H1 (cell line): ENCODE measurements at regions not wholly inside any gene's neighbourhood (a gene's known extent, or its start where the extent isn't known, plus 50 kb on each side); places are given as distances from the start of the nearest gene placed in this dataset.

Experiments
- CTCF ChIA-PET: fragments of 300-600 bp; sonication (Branson Sonifier 250); formaldehyde crosslinking; loops from one replicate; lab custom pipeline; 2021; ENCODE audit not compliant: partially characterized antibody; lab: Charles Lee
- POLR2A ChIA-PET: fragments of 300-600 bp; sonication (Branson Sonifier 250); formaldehyde crosslinking; loops from one replicate; lab custom pipeline; 2021; ENCODE audit warnings: inconsistent platforms; ENCODE audit not compliant: partially characterized antibody; lab: Charles Lee
- DNase-seq, 2 experiments: peaks; one replicate each; pipeline versions ENCODE4 v3.0.0 to v3.0.0-alpha.2; 2010 to 2022; ENCODE audit warnings: low spot score in 2 of 2, low read depth in 1 of 2, mixed read lengths in 1 of 2
- FAIRE-seq: peaks from 2 replicates; lab custom pipeline; 2011; peaks lifted over from hg19 to GRCh38; lab: Jason Lieb, UNC
- H2AFZ ChIP-seq: 2 replicates; pipeline ENCODE4 v1.8.1; 2012; ENCODE audit warnings: low read length, inconsistent platforms
- H2AK5ac ChIP-seq: 2 replicates; pipeline ENCODE4 v1.6.1; 2013; ENCODE audit warnings: low read depth, low read length
- H2BK120ac ChIP-seq: replicated peaks from 2 replicates; pipeline ENCODE3; 2013; ENCODE audit warnings: low read depth, low read length, inconsistent platforms
- H2BK12ac ChIP-seq: 2 replicates; pipeline ENCODE4 v1.6.1; 2013; ENCODE audit warnings: low read depth, low read length
- H2BK15ac ChIP-seq: 2 replicates; pipeline ENCODE4 v1.6.1; 2013; ENCODE audit warnings: low read length
- H2BK20ac ChIP-seq: 2 replicates; pipeline ENCODE4 v1.6.1; 2013; ENCODE audit warnings: low read length
- H2BK5ac ChIP-seq: 2 replicates; pipeline ENCODE4 v1.6.1; 2013; ENCODE audit warnings: low read depth, low read length
- H3K14ac ChIP-seq: 2 replicates; pipeline ENCODE4 v1.6.1; 2013; ENCODE audit warnings: inconsistent platforms; ENCODE audit not compliant: insufficient read length
- H3K18ac ChIP-seq: 2 replicates; pipeline ENCODE4 v1.6.1; 2013; ENCODE audit warnings: low read length; ENCODE audit errors: extremely low read depth
- H3K23ac ChIP-seq: 2 replicates; pipeline ENCODE4 v1.6.1; 2013; ENCODE audit warnings: inconsistent platforms; ENCODE audit not compliant: insufficient read length
- H3K23me2 ChIP-seq: 2 replicates; pipeline ENCODE4 v1.6.1; 2013; ENCODE audit warnings: low read depth, low read length
- H3K27ac ChIP-seq: 2 replicates; pipeline ENCODE4 v1.6.1; 2011; ENCODE audit warnings: low read depth, low read length, inconsistent platforms
- H3K27me3 ChIP-seq, 4 experiments: replicated peaks in 1 of 4; 1 replicate in 1 of 4; 2 replicates in 3 of 4; pipeline versions ENCODE4 v1.6.1 to v1.8.1; 2011 to 2013; ENCODE audit warnings: low read length in 3 of 4, mild to moderate bottlenecking in 3 of 4, inconsistent platforms in 2 of 4, mixed read lengths in 2 of 4, moderate library complexity in 1 of 4; ENCODE audit not compliant: control insufficient read depth in 3 of 4, insufficient read depth in 3 of 4; ENCODE audit errors: extremely low read depth in 1 of 4
- H3K36me3 ChIP-seq, 4 experiments: 2 replicates each; pipeline versions ENCODE4 v1.6.1 to v1.8.1; 2011 to 2013; ENCODE audit warnings: mild to moderate bottlenecking in 4 of 4, low read length in 3 of 4, moderate library complexity in 2 of 4, control low read depth in 1 of 4, inconsistent platforms in 1 of 4; ENCODE audit not compliant: insufficient read depth in 4 of 4, control insufficient read depth in 2 of 4
- H3K4ac ChIP-seq: replicated peaks from 2 replicates; pipeline ENCODE3; 2013; ENCODE audit warnings: low read length, low read depth, mixed read lengths, inconsistent platforms; ENCODE audit not compliant: insufficient read length
- H3K4me1 ChIP-seq, 4 experiments: replicated peaks in 1 of 4; 1 replicate in 1 of 4; 2 replicates in 3 of 4; pipeline versions ENCODE4 v1.6.1 to v1.8.1; 2011 to 2013; ENCODE audit warnings: low read length in 3 of 4, inconsistent platforms in 2 of 4, mixed read lengths in 1 of 4; ENCODE audit not compliant: insufficient read depth in 4 of 4, control insufficient read depth in 3 of 4
- H3K4me2 ChIP-seq, 2 experiments: 2 replicates each; pipeline versions ENCODE4 v1.6.1 to v1.8.1; 2011 to 2013; ENCODE audit warnings: low read depth in 2 of 2, low read length in 2 of 2, control low read depth in 1 of 2, inconsistent platforms in 1 of 2, mild to moderate bottlenecking in 1 of 2; ENCODE audit not compliant: insufficient read depth in 1 of 2
- H3K4me3 ChIP-seq, 4 experiments: fragments of 200-600, 300-600 bp in 1 of 4; sonication (generic), shearing (Covaris generic), sonication (Bioruptor Twin) in 1 of 4; 2 replicates each; pipeline versions ENCODE4 v1.5.1 to v1.8.1; 2011 to 2016; ENCODE audit warnings: low read length in 4 of 4, low read depth in 3 of 4, control low read depth in 2 of 4, inconsistent platforms in 2 of 4, mild to moderate bottlenecking in 2 of 4, mixed read lengths in 1 of 4, moderate library complexity in 1 of 4; ENCODE audit not compliant: insufficient read depth in 2 of 4; ENCODE audit errors: extremely low read depth in 1 of 4
- H3K56ac ChIP-seq: replicated peaks from 2 replicates; pipeline ENCODE3; 2013; ENCODE audit warnings: low read depth, mild to moderate bottlenecking, mixed read lengths, low read length, inconsistent platforms; ENCODE audit not compliant: insufficient read length
- H3K79me1 ChIP-seq: 2 replicates; pipeline ENCODE4 v1.6.1; 2013; ENCODE audit warnings: low read depth, low read length, control low read depth
- H3K79me2 ChIP-seq, 2 experiments: 2 replicates each; pipeline versions ENCODE4 v1.6.1 to v1.8.1; 2012 to 2013; ENCODE audit warnings: low read length in 2 of 2, mild to moderate bottlenecking in 2 of 2, inconsistent platforms in 1 of 2; ENCODE audit not compliant: insufficient read depth in 2 of 2, control insufficient read depth in 1 of 2
- H3K9ac ChIP-seq, 4 experiments: replicated peaks in 1 of 4; 1 replicate in 1 of 4; 2 replicates in 3 of 4; pipeline versions ENCODE4 v1.6.1 to v1.8.1; 2011 to 2013; ENCODE audit warnings: low read depth in 3 of 4, low read length in 3 of 4, control low read depth in 2 of 4, mild to moderate bottlenecking in 2 of 4, moderate library complexity in 2 of 4, inconsistent platforms in 1 of 4; ENCODE audit errors: extremely low read depth in 1 of 4
- H3K9me3 ChIP-seq, 2 experiments: 2 replicates each; pipeline versions ENCODE4 v1.6.1 to v1.8.1; 2012 to 2013; ENCODE audit warnings: mild to moderate bottlenecking in 2 of 2, moderate library complexity in 2 of 2, control low read depth in 1 of 2, inconsistent platforms in 1 of 2, low read depth in 1 of 2, low read length in 1 of 2, mixed read lengths in 1 of 2; ENCODE audit not compliant: insufficient read depth in 2 of 2
- H4K20me1 ChIP-seq, 2 experiments: replicated peaks in 1 of 2; 2 replicates each; pipeline versions ENCODE3 to v1.8.1; 2011 to 2013; ENCODE audit warnings: inconsistent platforms in 2 of 2, low read length in 2 of 2, mild to moderate bottlenecking in 1 of 2; ENCODE audit not compliant: insufficient read depth in 2 of 2, control insufficient read depth in 1 of 2
- H4K5ac ChIP-seq: 2 replicates; pipeline ENCODE4 v1.6.1; 2013; ENCODE audit warnings: low read length, low read depth, mixed read lengths, inconsistent platforms; ENCODE audit not compliant: insufficient read length
- H4K8ac ChIP-seq: 2 replicates; pipeline ENCODE4 v1.8.0; 2013; ENCODE audit warnings: mild to moderate bottlenecking, moderate library complexity, low read length, inconsistent platforms; ENCODE audit not compliant: insufficient read depth; ENCODE audit errors: extremely low read depth
- H4K91ac ChIP-seq: replicated peaks from 2 replicates; pipeline ENCODE3; 2013; ENCODE audit warnings: low read length, mixed read lengths, inconsistent platforms; ENCODE audit not compliant: insufficient read length
- TAF1 ChIP-seq: IDR thresholded peaks from 2 replicates; pipeline ENCODE4 v1.6.1; 2011; ENCODE audit warnings: mild to moderate bottlenecking, low read depth, low read length
- YY1 ChIP-seq: IDR thresholded peaks from 2 replicates; pipeline ENCODE4 v1.6.1; 2011; ENCODE audit warnings: low read depth, mild to moderate bottlenecking, low read length
- WGBS, 2 experiments: shearing (Covaris generic) in 1 of 2; methylation state at CpG; one replicate each; pipeline versions ENCODE4 v1.1.6 to v1.1.7; 2013 to 2015; ENCODE audit warnings: low lambda C conversion rate in 2 of 2, mixed read lengths in 2 of 2, inconsistent platforms in 1 of 2, low coverage in 1 of 2, missing lambda C conversion rate in 1 of 2; ENCODE audit not compliant: insufficient replicate concordance in 2 of 2, insufficient coverage in 1 of 2, insufficient read length in 1 of 2; ENCODE audit errors: extremely low coverage in 1 of 2, missing lambda C conversion rate in 1 of 2; 5-methylcytosine and 5-hydroxymethylcytosine counted together

DNA sequence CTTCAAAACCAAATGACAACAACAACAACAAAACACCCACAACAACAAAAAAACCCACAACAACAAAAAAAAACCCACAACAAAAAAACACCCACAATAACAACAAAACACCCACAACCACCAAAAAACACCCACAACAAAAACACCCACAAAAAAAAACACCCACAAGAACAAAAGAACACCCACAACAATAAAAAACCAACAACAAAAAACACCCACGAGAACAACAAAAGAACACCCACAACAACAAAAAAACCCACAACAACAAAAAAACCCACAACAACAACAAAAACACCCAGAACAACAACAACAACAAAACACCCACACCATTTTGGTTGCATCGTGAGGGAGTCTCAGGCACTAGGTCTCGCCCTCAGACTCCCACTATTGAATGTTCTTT, 117.8 kb downstream of the C16orf95 start:
- no peak overlapping the region for H4K5ac ChIP-seq
- no peak overlapping the region for H3K14ac ChIP-seq
- no peak overlapping the region for H3K18ac ChIP-seq
- H3K27me3 ChIP-seq, result no peaks in the 10 kb centered on the region; a peak in 2 of 7 replicates
- H2BK5ac ChIP-seq, result no peak overlapping the region
- no peak overlapping the region for H3K4me3 ChIP-seq
- H3K4me2 ChIP-seq, result no peak overlapping the region
- H3K9ac ChIP-seq, result no peak overlapping the region
- FAIRE-seq (no peak), DNase-seq (no peak)
- H4K20me1 ChIP-seq, result no peaks in the 10 kb centered on the region
- WGBS, 2 experiments, result 92% methylated on average over 3 of the region's 3 CpGs; no CpG with 5 or more reads in 1 of the 2 experiments
- H2BK15ac ChIP-seq, result no peak overlapping the region
- H4K91ac ChIP-seq, result no peak overlapping the region
- no peak overlapping the region for H2BK12ac ChIP-seq
- H3K4ac ChIP-seq, result no peak overlapping the region
- no peaks in the 10 kb centered on the region for H3K79me2 ChIP-seq
- no peak overlapping the region for H4K8ac ChIP-seq
- H3K4me1 ChIP-seq, result peaks cover 0 to 7% (median 4%) of the 10 kb centered on the region in 4 experiments; a peak in 3 of 7 replicates
- no peak overlapping the region for H2BK20ac ChIP-seq
- POLR2A ChIA-PET, result no interaction called here
- no peak overlapping the region for H3K27ac ChIP-seq
- no peak overlapping the region for H3K23ac ChIP-seq
- H3K23me2 ChIP-seq, result no peaks in the 10 kb centered on the region
- no peak overlapping the region for H3K56ac ChIP-seq
- no peak overlapping the region for H2AFZ ChIP-seq
- no peak overlapping the region for H2BK120ac ChIP-seq
- CTCF ChIA-PET, result interaction anchor here (0.6 to 2.2 kb wide), 3 partner anchors 30 to 152 kb away, joined by 3 to 6 read pairs (median 3); no protein-coding TSS in a partner anchor
- H2AK5ac ChIP-seq, result no peak overlapping the region
- H3K9me3 ChIP-seq, result no peaks in the 10 kb centered on the region
- H3K79me1 ChIP-seq, result no peaks in the 10 kb centered on the region
- H3K36me3 ChIP-seq, result no peaks in the 10 kb centered on the region
- no peak for TF ChIP-seq TAF1
- no peak for TF ChIP-seq YY1
